ENCODE measurements at regions not wholly inside any gene's neighbourhood (a gene's known extent, or its start where the extent isn't known, plus 50 kb on each side); places are given as distances from the start of the nearest gene placed in this dataset.

- no TSS peak for BruUV-seq (replicated peaks)
- POLR2A ChIA-PET = no interaction called here
- no peaks in the 10 kb centered on the region for H3K4me1 ChIP-seq (ENCODE audit: insufficient read depth, low read length)
- no peaks in the 10 kb centered on the region for H3K9me3 ChIP-seq (ENCODE audit: low read length)
- no peak overlapping the region for H3K27ac ChIP-seq (ENCODE audit: extremely low read length, insufficient read depth, low read length)
- no peaks in the 10 kb centered on the region for H4K20me1 ChIP-seq (ENCODE audit: insufficient read depth, low read length)
- no peak overlapping the region for H3K4me2 ChIP-seq (ENCODE audit: low read depth, low read length)
- CTCF ChIA-PET (ENCODE audit: low intra/inter-chr PET ratio, low total read pairs) = no interaction called here
- in situ Hi-C loops (cut with HindIII; ENCODE audit: extremely low pct_ligation_motif_present, low pct_unique_long_range_greater_than_20kb) (no loop called here), intact Hi-C loops (cut with micrococcal nuclease; ENCODE audit: unreplicated experiment) (no loop called here)
- H3K4me3 ChIP-seq (replicated peaks in 1 of 3; ENCODE audit: insufficient read depth in 1 of 3, low read depth in 2 of 3, low read length in 3 of 3) = no peak overlapping the region
- 37% methylated on average over 4 of the region's 4 CpGs for WGBS (ENCODE audit: low lambda C conversion rate)
- no peak overlapping the region for H3K9ac ChIP-seq (ENCODE audit: insufficient read depth, low read depth, low read length)
- H2AFZ ChIP-seq (ENCODE audit: low read length) = no peak overlapping the region
- DNase-seq (ENCODE audit: low spot score) = no peak
- no peaks in the 10 kb centered on the region for H3K36me3 ChIP-seq (replicated peaks in 1 of 2; ENCODE audit: control insufficient read depth in 1 of 2, insufficient read depth in 2 of 2, low read length in 2 of 2)
- TF ChIP-seq, protein P1, sequence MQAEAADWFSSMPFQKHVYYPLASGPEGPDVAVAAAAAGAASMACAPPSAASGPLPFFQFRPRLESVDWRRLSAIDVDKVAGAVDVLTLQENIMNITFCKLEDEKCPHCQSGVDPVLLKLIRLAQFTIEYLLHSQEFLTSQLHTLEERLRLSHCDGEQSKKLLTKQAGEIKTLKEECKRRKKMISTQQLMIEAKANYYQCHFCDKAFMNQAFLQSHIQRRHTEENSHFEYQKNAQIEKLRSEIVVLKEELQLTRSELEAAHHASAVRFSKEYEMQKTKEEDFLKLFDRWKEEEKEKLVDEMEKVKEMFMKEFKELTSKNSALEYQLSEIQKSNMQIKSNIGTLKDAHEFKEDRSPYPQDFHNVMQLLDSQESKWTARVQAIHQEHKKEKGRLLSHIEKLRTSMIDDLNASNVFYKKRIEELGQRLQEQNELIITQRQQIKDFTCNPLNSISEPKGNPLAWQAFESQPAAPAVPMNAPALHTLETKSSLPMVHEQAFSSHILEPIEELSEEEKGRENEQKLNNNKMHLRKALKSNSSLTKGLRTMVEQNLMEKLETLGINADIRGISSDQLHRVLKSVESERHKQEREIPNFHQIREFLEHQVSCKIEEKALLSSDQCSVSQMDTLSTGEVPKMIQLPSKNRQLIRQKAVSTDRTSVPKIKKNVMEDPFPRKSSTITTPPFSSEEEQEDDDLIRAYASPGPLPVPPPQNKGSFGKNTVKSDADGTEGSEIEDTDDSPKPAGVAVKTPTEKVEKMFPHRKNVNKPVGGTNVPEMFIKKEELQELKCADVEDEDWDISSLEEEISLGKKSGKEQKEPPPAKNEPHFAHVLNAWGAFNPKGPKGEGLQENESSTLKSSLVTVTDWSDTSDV (CRISPR knock-in tag; IDR thresholded peaks at IDR 0.05) = no peak
- no peak for TF ChIP-seq ZNF841 (CRISPR knock-in tag; IDR thresholded peaks at IDR 0.05; ENCODE audit: borderline replicate concordance)
- no peak for TF ChIP-seq DRAP1 (CRISPR knock-in tag; IDR thresholded peaks at IDR 0.05)
- TF ChIP-seq BATF2 (CRISPR knock-in tag; IDR thresholded peaks at IDR 0.05) = no peak
- TF ChIP-seq PITX1 (CRISPR knock-in tag; IDR thresholded peaks at IDR 0.05) = no peak
- no peak for TF ChIP-seq TCF7 (IDR thresholded peaks at IDR 0.05; ENCODE audit: low read depth)
- no peak for FAIRE-seq
- H3K79me2 ChIP-seq (ENCODE audit: insufficient read depth, low read length) = no peaks in the 10 kb centered on the region
- no peak for ATAC-seq
- H3K27me3 ChIP-seq (ENCODE audit: control insufficient read depth in 1 of 2, insufficient read depth in 2 of 2, low read length in 2 of 2) = no peaks in the 10 kb centered on the region
Measured at GRCh38 chr12:27185234-27186021, 58.7 kb upstream of the STK38L start.
